ENCODE measurements at regions not wholly inside any gene's neighbourhood (a gene's known extent, or its start where the extent isn't known, plus 50 kb on each side); places are given as distances from the start of the nearest gene placed in this dataset.

- Mint-ChIP-seq H3K27me3 (peaks cover 3% of the 10 kb centered on the region), H3K9me3 (peaks cover 4% of the 10 kb centered on the region), H3K36me3 (no peaks in the 10 kb centered on the region), H3K27ac (no peak overlapping the region), H3K4me1 (ENCODE audit: unreplicated experiment) (no peaks in the 10 kb centered on the region), H3K4me3 (no peak overlapping the region)
- TF ChIP-seq CTCF (conservative IDR thresholded peaks at IDR 0.05) = no peak
- no peak for DNase-seq (ENCODE audit: extremely low spot score, unreplicated experiment)
These were observed 606.0 kb upstream of the PITX2 start for GRCh38 chr4:111228874-111229273.

- H3K4me3 Mint-ChIP-seq = no peak overlapping the region
- no peak for TF ChIP-seq CTCF (conservative IDR thresholded peaks at IDR 0.05)
- H3K36me3 Mint-ChIP-seq = no peaks in the 10 kb centered on the region
- no peaks in the 10 kb centered on the region for H3K4me1 Mint-ChIP-seq (ENCODE audit: unreplicated experiment)
- DNase-seq (ENCODE audit: extremely low spot score, unreplicated experiment) = no peak
- H3K9me3 Mint-ChIP-seq = peaks cover 4% of the 10 kb centered on the region
- peaks cover 3% of the 10 kb centered on the region for H3K27me3 Mint-ChIP-seq
- no peak overlapping the region for H3K27ac Mint-ChIP-seq
These were observed 607.4 kb upstream of the PITX2 start for GRCh38 chr4:111230265-111230664.

- H3K36me3 Mint-ChIP-seq = no peaks in the 10 kb centered on the region
- TF ChIP-seq CTCF (conservative IDR thresholded peaks at IDR 0.05) = no peak
- peaks cover 3% of the 10 kb centered on the region for H3K27me3 Mint-ChIP-seq
- no peak overlapping the region for H3K27ac Mint-ChIP-seq
- peaks cover 4% of the 10 kb centered on the region for H3K9me3 Mint-ChIP-seq
- no peaks in the 10 kb centered on the region for H3K4me1 Mint-ChIP-seq (ENCODE audit: unreplicated experiment)
- no peak overlapping the region for H3K4me3 Mint-ChIP-seq
- no peak for DNase-seq (ENCODE audit: extremely low spot score, unreplicated experiment)
These were observed 608.4 kb upstream of the PITX2 start for GRCh38 chr4:111231281-111231680.

- Mint-ChIP-seq H3K27me3 (peaks cover 3% of the 10 kb centered on the region), H3K4me3 (no peak overlapping the region), H3K27ac (no peak overlapping the region), H3K9me3 (peaks cover 4% of the 10 kb centered on the region), H3K4me1 (ENCODE audit: unreplicated experiment) (no peaks in the 10 kb centered on the region), H3K36me3 (no peaks in the 10 kb centered on the region)
- DNase-seq (ENCODE audit: extremely low spot score, unreplicated experiment) = no peak
- no peak for TF ChIP-seq CTCF (conservative IDR thresholded peaks at IDR 0.05)
These were observed 612.1 kb upstream of the PITX2 start for GRCh38 chr4:111234939-111235338.

- Mint-ChIP-seq H3K4me3 (no peak overlapping the region), H3K4me1 (ENCODE audit: unreplicated experiment) (no peaks in the 10 kb centered on the region), H3K9me3 (no peaks in the 10 kb centered on the region), H3K27ac (no peak overlapping the region), H3K36me3 (no peaks in the 10 kb centered on the region), H3K27me3 (no peaks in the 10 kb centered on the region)
- TF ChIP-seq CTCF (conservative IDR thresholded peaks at IDR 0.05) = no peak
- no peak for DNase-seq (ENCODE audit: extremely low spot score, unreplicated experiment)
These were observed 641.0 kb upstream of the PITX2 start for GRCh38 chr4:111263836-111264235.

- no peak for DNase-seq (ENCODE audit: extremely low spot score, unreplicated experiment)
- Mint-ChIP-seq H3K9me3 (no peaks in the 10 kb centered on the region), H3K36me3 (no peaks in the 10 kb centered on the region), H3K4me3 (no peak overlapping the region), H3K4me1 (ENCODE audit: unreplicated experiment) (no peaks in the 10 kb centered on the region), H3K27ac (no peak overlapping the region), H3K27me3 (no peaks in the 10 kb centered on the region)
- no peak for TF ChIP-seq CTCF (conservative IDR thresholded peaks at IDR 0.05)
These were observed 644.1 kb upstream of the PITX2 start for GRCh38 chr4:111266937-111267336.

Data from type B pancreatic cell (in vitro differentiated cells).